ENCODE measurements at regions not wholly inside any gene's neighbourhood (a gene's known extent, or its start where the extent isn't known, plus 50 kb on each side); places are given as distances from the start of the nearest gene placed in this dataset.

DNA sequence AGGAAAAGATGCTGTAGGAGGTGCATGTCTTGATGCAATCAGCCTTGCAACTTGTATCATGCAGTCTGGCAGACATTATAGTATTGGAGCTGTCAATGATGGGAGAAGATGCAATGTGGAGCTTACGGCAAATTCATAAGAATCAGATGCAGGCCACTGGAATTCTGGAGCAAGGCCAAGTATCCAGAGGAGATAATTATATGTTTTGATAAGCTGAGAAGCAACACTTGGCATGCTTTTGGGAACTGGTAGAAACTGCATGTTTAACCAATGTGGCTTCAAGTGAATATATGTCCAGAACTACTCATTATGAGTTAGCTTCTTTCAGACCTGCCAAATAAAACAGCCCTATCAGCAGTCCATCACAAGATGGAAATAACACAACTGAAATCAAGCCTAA, 249.1 kb upstream of the PPFIA2 start:
- TF ChIP-seq, protein P1, sequence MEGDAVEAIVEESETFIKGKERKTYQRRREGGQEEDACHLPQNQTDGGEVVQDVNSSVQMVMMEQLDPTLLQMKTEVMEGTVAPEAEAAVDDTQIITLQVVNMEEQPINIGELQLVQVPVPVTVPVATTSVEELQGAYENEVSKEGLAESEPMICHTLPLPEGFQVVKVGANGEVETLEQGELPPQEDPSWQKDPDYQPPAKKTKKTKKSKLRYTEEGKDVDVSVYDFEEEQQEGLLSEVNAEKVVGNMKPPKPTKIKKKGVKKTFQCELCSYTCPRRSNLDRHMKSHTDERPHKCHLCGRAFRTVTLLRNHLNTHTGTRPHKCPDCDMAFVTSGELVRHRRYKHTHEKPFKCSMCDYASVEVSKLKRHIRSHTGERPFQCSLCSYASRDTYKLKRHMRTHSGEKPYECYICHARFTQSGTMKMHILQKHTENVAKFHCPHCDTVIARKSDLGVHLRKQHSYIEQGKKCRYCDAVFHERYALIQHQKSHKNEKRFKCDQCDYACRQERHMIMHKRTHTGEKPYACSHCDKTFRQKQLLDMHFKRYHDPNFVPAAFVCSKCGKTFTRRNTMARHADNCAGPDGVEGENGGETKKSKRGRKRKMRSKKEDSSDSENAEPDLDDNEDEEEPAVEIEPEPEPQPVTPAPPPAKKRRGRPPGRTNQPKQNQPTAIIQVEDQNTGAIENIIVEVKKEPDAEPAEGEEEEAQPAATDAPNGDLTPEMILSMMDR (IDR thresholded peaks at IDR 0.05), result no peak
- no peak for TF ChIP-seq POLR2A (IDR thresholded peaks at IDR 0.05)

Measured in Peyer's patch (tissue), 4 donors.